Effector memory CD4-positive, alpha-beta T cell (primary cell): ENCODE measurements at regions not wholly inside any gene's neighbourhood (a gene's known extent, or its start where the extent isn't known, plus 50 kb on each side); places are given as distances from the start of the nearest gene placed in this dataset.

Experiments
- DNase-seq, 3 donors: peaks; one replicate each; pipeline ENCODE4 v3.0.0-alpha.2; 2020
- H3K27ac ChIP-seq: 2 replicates; pipeline ENCODE4 v1.7.0; 2013; ENCODE audit warnings: mild to moderate bottlenecking, low read length, moderate library complexity; ENCODE audit not compliant: insufficient read depth, poor library complexity, severe bottlenecking
- H3K27me3 ChIP-seq: replicated peaks from 2 replicates; pipeline ENCODE4 v1.7.0; 2013; ENCODE audit warnings: mild to moderate bottlenecking, low read length; ENCODE audit not compliant: insufficient read depth, control insufficient read depth, poor library complexity, severe bottlenecking
- H3K36me3 ChIP-seq: 2 replicates; pipeline ENCODE4 v1.7.0; 2013; ENCODE audit warnings: mild to moderate bottlenecking, low read length, moderate library complexity; ENCODE audit not compliant: control insufficient read depth, insufficient read depth
- H3K4me1 ChIP-seq: 2 replicates; pipeline ENCODE4 v1.7.0; 2013; ENCODE audit warnings: low read length, mild to moderate bottlenecking; ENCODE audit not compliant: control insufficient read depth, insufficient read depth, poor library complexity, severe bottlenecking
- H3K4me3 ChIP-seq: 2 replicates; pipeline ENCODE4 v1.7.0; 2013; ENCODE audit warnings: low read length, low read depth, mild to moderate bottlenecking; ENCODE audit not compliant: insufficient read depth, poor library complexity, severe bottlenecking
- H3K9me3 ChIP-seq: 2 replicates; pipeline ENCODE4 v1.7.0; 2013; ENCODE audit warnings: mild to moderate bottlenecking, low read length, moderate library complexity; ENCODE audit not compliant: control insufficient read depth

GRCh38 chr1:219354962-219355361, 181.3 kb downstream of the LYPLAL1 start:
- H3K9me3 ChIP-seq, result no peaks in the 10 kb centered on the region
- H3K4me3 ChIP-seq, result no peak overlapping the region
- DNase-seq, result no peak
- H3K27ac ChIP-seq, result no peak overlapping the region
- H3K27me3 ChIP-seq, result no peaks in the 10 kb centered on the region
- no peaks in the 10 kb centered on the region for H3K4me1 ChIP-seq
- no peaks in the 10 kb centered on the region for H3K36me3 ChIP-seq

DNA sequence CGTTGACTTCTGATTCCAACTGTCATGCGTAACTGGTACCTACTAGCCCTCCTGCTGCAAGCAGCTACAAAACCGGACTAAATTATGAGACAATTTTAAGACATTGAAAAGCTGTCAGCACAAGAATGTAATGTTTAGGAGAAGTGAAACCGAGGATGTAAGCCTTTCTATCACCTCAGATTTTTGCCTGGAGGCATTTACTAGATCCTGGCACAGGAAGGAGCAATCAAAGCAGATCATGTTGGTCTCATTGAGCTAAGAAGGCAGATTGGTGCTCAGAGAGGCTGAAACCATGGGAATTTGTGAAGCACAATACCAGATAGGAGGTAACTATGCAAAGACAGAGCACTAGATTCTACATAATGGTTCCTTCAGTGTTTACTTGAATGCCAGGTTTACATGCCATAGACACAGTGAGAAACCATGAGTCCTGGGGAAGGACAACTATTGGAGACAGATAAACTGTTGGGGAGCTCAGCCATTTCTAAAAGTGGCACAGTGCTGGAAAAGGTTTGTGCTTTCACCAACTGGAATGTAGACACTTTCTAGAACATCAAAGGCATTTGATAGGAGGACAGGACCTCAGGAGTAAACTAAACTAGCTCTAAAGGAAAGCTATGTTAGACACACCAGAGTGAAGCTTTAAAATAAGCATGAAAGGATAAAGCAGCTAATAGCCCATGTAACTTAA, 179.4 kb downstream of the LYPLAL1 start:
- no peaks in the 10 kb centered on the region for H3K27me3 ChIP-seq
- H3K9me3 ChIP-seq, result no peaks in the 10 kb centered on the region
- DNase-seq, result no peak
- no peaks in the 10 kb centered on the region for H3K4me1 ChIP-seq
- no peaks in the 10 kb centered on the region for H3K36me3 ChIP-seq
- no peak overlapping the region for H3K27ac ChIP-seq
- H3K4me3 ChIP-seq, result no peak overlapping the region

DNA sequence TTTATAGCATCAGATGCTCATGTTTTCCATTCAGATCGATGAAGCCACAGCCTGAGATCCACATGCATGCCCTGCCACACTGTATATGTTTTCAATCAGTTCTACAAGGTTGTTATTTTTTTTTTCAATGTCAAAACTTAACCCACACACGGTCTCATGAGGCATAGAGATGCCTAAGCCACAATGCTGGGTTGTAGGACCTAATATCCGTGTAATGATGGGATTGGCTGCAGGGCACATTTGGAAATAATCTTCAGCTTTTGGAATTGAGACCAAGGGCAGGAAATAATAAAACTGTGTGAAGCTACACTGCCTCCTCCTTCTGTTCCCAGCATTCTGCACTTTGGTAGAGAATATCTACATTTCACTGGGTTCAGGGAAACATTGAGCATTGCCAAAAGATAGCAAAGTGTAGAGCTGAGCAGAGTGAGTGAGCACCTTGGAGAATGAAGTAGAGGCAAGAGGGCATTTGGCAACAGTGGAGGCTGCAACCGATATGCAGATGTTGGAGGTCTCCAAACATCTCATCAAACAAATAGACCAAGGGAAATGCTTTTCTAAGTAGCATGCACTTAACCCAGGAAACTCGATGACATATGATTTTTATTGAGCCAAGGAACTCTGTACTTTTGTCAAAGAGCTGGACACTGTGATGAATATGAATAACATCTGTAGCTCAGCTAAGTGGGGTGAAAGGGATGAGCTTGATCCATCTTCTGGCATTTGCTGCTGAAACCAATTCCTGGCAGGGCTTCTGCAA, 176.7 kb downstream of the LYPLAL1 start:
- Histone ChIP-seq H3K4me1 (no peaks in the 10 kb centered on the region), H3K9me3 (no peaks in the 10 kb centered on the region), H3K27ac (no peak overlapping the region), H3K36me3 (no peaks in the 10 kb centered on the region), H3K4me3 (no peak overlapping the region), H3K27me3 (no peaks in the 10 kb centered on the region)
- DNase-seq, result no peak

- no peaks in the 10 kb centered on the region for H3K36me3 ChIP-seq
- H3K4me3 ChIP-seq, result no peak overlapping the region
- no peak overlapping the region for H3K27ac ChIP-seq
- H3K9me3 ChIP-seq, result no peaks in the 10 kb centered on the region
- H3K4me1 ChIP-seq, result no peaks in the 10 kb centered on the region
- no peak for DNase-seq
- H3K27me3 ChIP-seq, result no peaks in the 10 kb centered on the region
Measured at GRCh38 chr1:219347921-219348391, 174.3 kb downstream of the LYPLAL1 start.

DNA sequence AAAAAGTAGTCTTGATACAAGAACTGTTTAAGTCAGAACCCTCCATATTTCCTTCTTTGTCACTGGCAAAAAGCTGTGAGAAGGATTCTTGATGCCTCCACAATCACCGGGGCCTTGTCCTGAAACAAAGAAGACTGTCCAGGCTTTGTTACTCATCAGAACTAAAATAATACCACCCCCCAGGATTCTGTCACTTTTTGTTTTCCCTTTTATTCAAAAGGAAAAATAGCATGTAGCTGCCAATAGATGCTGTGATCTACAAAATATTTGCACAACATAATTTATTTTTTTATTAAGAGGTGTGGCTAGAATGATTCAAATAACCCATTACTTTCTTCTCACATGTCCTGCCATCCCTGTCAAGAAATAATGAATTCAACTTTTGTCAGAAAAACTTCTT, 173.7 kb downstream of the LYPLAL1 start:
- H3K36me3 ChIP-seq, result no peaks in the 10 kb centered on the region
- no peak overlapping the region for H3K4me3 ChIP-seq
- no peaks in the 10 kb centered on the region for H3K27me3 ChIP-seq
- no peak for DNase-seq
- H3K4me1 ChIP-seq, result no peaks in the 10 kb centered on the region
- H3K27ac ChIP-seq, result no peak overlapping the region
- no peaks in the 10 kb centered on the region for H3K9me3 ChIP-seq

GRCh38 chr1:219345953-219346352, 172.3 kb downstream of the LYPLAL1 start:
- Histone ChIP-seq H3K4me3 (no peak overlapping the region), H3K9me3 (no peaks in the 10 kb centered on the region), H3K27me3 (no peaks in the 10 kb centered on the region), H3K36me3 (no peaks in the 10 kb centered on the region), H3K4me1 (no peaks in the 10 kb centered on the region), H3K27ac (no peak overlapping the region)
- no peak for DNase-seq

DNA sequence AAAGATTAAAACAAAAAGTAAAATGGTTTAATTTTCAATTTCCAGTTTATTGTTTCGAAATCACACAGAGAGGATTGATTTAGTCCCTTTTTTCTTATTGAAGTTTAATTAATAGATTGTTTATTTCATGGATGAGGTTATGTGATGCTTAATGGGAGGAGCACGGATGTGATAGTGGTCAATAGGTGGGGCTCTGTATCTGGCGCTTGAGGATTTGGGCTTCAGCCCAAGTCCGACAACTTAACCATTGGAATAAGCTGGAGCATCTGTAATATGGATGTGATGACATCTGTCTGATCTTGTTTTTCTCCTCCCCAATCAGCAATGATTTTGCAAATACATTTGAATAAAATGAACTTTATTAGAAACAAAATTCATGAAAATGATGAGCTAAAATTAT, 169.2 kb downstream of the LYPLAL1 start:
- no peaks in the 10 kb centered on the region for H3K4me1 ChIP-seq
- no peak for DNase-seq
- no peaks in the 10 kb centered on the region for H3K9me3 ChIP-seq
- no peaks in the 10 kb centered on the region for H3K36me3 ChIP-seq
- no peaks in the 10 kb centered on the region for H3K27me3 ChIP-seq
- no peak overlapping the region for H3K27ac ChIP-seq
- H3K4me3 ChIP-seq, result no peak overlapping the region

DNA sequence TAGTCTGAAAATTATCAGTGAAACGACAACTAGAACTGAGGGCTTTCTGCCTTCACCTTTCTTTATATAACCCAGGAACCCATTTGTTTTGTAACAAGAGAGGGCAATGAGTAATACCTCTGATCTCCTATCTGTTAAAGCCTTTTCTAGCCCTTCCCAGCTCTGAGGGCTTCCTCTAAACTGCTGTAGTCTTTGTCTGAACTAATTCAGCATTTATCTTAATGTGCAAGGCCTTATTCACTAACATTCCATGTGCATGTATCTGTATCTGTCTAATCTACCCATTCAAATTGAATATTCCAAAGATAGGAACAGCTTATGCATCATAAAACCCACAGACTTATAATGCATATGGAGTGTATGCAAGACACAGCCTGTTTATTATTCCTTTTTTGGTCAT, 167.1 kb downstream of the LYPLAL1 start:
- H3K4me3 ChIP-seq, result no peak overlapping the region
- no peaks in the 10 kb centered on the region for H3K36me3 ChIP-seq
- no peaks in the 10 kb centered on the region for H3K4me1 ChIP-seq
- no peaks in the 10 kb centered on the region for H3K9me3 ChIP-seq
- no peak overlapping the region for H3K27ac ChIP-seq
- DNase-seq, result no peak
- H3K27me3 ChIP-seq, result no peaks in the 10 kb centered on the region

DNA sequence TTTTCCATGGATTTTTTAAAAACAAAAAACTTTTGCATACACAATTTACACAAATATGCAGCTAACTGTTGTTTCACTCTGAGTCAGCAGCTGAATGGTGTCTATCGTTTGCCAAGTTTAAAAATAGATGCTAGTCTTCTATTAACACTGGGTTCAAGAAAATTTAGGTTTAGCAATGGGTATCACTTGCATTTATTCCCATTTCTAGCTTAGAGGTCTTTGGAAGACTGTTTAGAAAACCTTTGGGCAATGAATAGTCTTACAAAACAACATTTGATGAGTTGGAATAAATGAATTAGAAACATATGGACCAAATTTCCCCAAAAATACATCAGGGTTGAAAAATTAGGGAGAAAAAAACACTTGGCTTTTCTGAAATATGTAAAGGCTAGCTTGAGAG, 165.8 kb downstream of the LYPLAL1 start:
- Histone ChIP-seq H3K4me1 (no peaks in the 10 kb centered on the region), H3K27me3 (no peaks in the 10 kb centered on the region), H3K9me3 (no peaks in the 10 kb centered on the region), H3K36me3 (no peaks in the 10 kb centered on the region), H3K4me3 (no peak overlapping the region), H3K27ac (no peak overlapping the region)
- no peak for DNase-seq

- no peak overlapping the region for H3K27ac ChIP-seq
- H3K27me3 ChIP-seq, result no peaks in the 10 kb centered on the region
- no peaks in the 10 kb centered on the region for H3K9me3 ChIP-seq
- H3K36me3 ChIP-seq, result no peaks in the 10 kb centered on the region
- H3K4me1 ChIP-seq, result no peaks in the 10 kb centered on the region
- H3K4me3 ChIP-seq, result no peak overlapping the region
- DNase-seq, result no peak
Measured at GRCh38 chr1:219337588-219337987, 163.9 kb downstream of the LYPLAL1 start.
